HFFc6 (cell line): ENCODE measurements at regions not wholly inside any gene's neighbourhood (a gene's known extent, or its start where the extent isn't known, plus 50 kb on each side); places are given as distances from the start of the nearest gene placed in this dataset.

Source experiments
- DNase-seq: peaks from one replicate; pipeline ENCODE4 v3.0.0-alpha.2; 2018
- H3K27ac Mint-ChIP-seq: 2 replicates; pipeline ENCODE4 v1.8.0; 2020; ENCODE audit warnings: mild to moderate bottlenecking, mixed read lengths
- H3K27me3 Mint-ChIP-seq: 2 replicates; pipeline ENCODE4 v1.8.0; 2021; ENCODE audit warnings: mild to moderate bottlenecking, moderate library complexity, mixed read lengths; ENCODE audit not compliant: insufficient read depth
- H3K36me3 Mint-ChIP-seq: 2 replicates; pipeline ENCODE4 v1.8.0; 2021; ENCODE audit warnings: low read depth, mixed read lengths
- H3K4me1 Mint-ChIP-seq: 2 replicates; pipeline ENCODE4 v1.8.0; 2020; ENCODE audit warnings: low read depth, mixed read lengths
- H3K4me3 Mint-ChIP-seq: 2 replicates; pipeline ENCODE4 v1.8.0; 2020; ENCODE audit warnings: mild to moderate bottlenecking, moderate library complexity, mixed read lengths
- H3K9me3 Mint-ChIP-seq: 2 replicates; pipeline ENCODE4 v1.8.0; 2020; ENCODE audit warnings: mild to moderate bottlenecking, mixed read lengths
- CTCF ChIP-seq: fragments of 200-600 bp; sonication (generic); IDR thresholded peaks from 2 replicates; pipeline ENCODE4 v1.5.0; 2021; ENCODE audit warnings: antibody characterized with exemption, mild to moderate bottlenecking

GRCh38 chr5:2269656-2270055, 386.9 kb upstream of the IRX4 start:
- no peak overlapping the region for H3K4me3 Mint-ChIP-seq
- H3K9me3 Mint-ChIP-seq, result peaks cover 23% of the 10 kb centered on the region
- peaks cover 2% of the 10 kb centered on the region; the same call in 1 of the 2 replicates for H3K27me3 Mint-ChIP-seq
- no peak for TF ChIP-seq CTCF
- DNase-seq, result no peak
- no peaks in the 10 kb centered on the region for H3K4me1 Mint-ChIP-seq
- no peaks in the 10 kb centered on the region for H3K36me3 Mint-ChIP-seq
- no peak overlapping the region for H3K27ac Mint-ChIP-seq

- no peak overlapping the region for H3K4me3 Mint-ChIP-seq
- H3K27me3 Mint-ChIP-seq, result peaks cover 2% of the 10 kb centered on the region; the same call in 1 of the 2 replicates
- DNase-seq, result no peak
- peaks cover 23% of the 10 kb centered on the region for H3K9me3 Mint-ChIP-seq
- no peak overlapping the region for H3K27ac Mint-ChIP-seq
- no peak for TF ChIP-seq CTCF
- no peaks in the 10 kb centered on the region for H3K36me3 Mint-ChIP-seq
- no peaks in the 10 kb centered on the region for H3K4me1 Mint-ChIP-seq
Observed at GRCh38 chr5:2267991-2268390, 385.3 kb upstream of the IRX4 start.

GRCh38 chr5:2266641-2267240, 384.0 kb upstream of the IRX4 start:
- Mint-ChIP-seq H3K27ac (no peak overlapping the region), H3K36me3 (no peaks in the 10 kb centered on the region), H3K4me1 (no peaks in the 10 kb centered on the region), H3K9me3 (peaks cover 28% of the 10 kb centered on the region), H3K4me3 (no peak overlapping the region), H3K27me3 (peaks cover 2% of the 10 kb centered on the region; the same call in 1 of the 2 replicates)
- no peak for DNase-seq
- no peak for TF ChIP-seq CTCF

- no peaks in the 10 kb centered on the region for H3K4me1 Mint-ChIP-seq
- no peaks in the 10 kb centered on the region for H3K36me3 Mint-ChIP-seq
- no peak overlapping the region for H3K4me3 Mint-ChIP-seq
- TF ChIP-seq CTCF, result no peak
- H3K27me3 Mint-ChIP-seq, result peaks cover 2% of the 10 kb centered on the region
- H3K27ac Mint-ChIP-seq, result no peak overlapping the region
- H3K9me3 Mint-ChIP-seq, result peaks cover 34% of the 10 kb centered on the region
- DNase-seq, result no peak
Observed at GRCh38 chr5:2265341-2265740, 382.6 kb upstream of the IRX4 start.

- H3K4me1 Mint-ChIP-seq, result no peaks in the 10 kb centered on the region
- H3K27ac Mint-ChIP-seq, result no peak overlapping the region
- H3K4me3 Mint-ChIP-seq, result no peak overlapping the region
- H3K9me3 Mint-ChIP-seq, result peaks cover 29% of the 10 kb centered on the region
- H3K36me3 Mint-ChIP-seq, result no peaks in the 10 kb centered on the region
- no peak for TF ChIP-seq CTCF
- H3K27me3 Mint-ChIP-seq, result no peaks in the 10 kb centered on the region; the same call in none of the 2 replicates
- no peak for DNase-seq
Observed at GRCh38 chr5:2263763-2264162, 381.0 kb upstream of the IRX4 start.
